ENCODE measurements at regions not wholly inside any gene's neighbourhood (a gene's known extent, or its start where the extent isn't known, plus 50 kb on each side); places are given as distances from the start of the nearest gene placed in this dataset.

DNA sequence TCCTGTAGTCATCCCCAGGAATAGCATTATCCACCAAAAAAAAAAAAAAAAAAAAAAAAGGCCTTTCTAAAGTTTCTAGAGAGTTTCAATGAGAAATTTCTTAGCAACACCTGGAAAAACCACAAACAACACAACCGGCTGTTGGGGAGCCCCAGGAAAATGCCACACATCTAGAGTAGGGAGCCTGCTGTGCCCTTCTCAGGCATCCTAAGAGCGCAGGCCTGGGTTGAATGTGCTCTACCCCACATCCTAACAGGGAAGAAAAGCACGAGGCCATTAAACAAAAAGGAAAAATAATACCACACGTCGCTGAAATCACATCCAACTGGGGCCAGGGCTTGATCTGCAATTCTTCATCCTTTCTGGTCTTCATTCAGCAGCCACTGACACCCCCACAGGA is 367.5 kb downstream of the TGFB2 start:
- DNase-seq (ENCODE audit: low read depth) (no peak), FAIRE-seq (no peak)
- Histone ChIP-seq H3K4me3 (ENCODE audit: low read depth, low read length) (no peak overlapping the region), H3K27me3 (ENCODE audit: control insufficient read depth, insufficient read depth, low read length) (no peaks in the 10 kb centered on the region), H3K36me3 (ENCODE audit: control insufficient read depth, insufficient read depth, low read length) (no peaks in the 10 kb centered on the region)
- TF ChIP-seq, protein P1, sequence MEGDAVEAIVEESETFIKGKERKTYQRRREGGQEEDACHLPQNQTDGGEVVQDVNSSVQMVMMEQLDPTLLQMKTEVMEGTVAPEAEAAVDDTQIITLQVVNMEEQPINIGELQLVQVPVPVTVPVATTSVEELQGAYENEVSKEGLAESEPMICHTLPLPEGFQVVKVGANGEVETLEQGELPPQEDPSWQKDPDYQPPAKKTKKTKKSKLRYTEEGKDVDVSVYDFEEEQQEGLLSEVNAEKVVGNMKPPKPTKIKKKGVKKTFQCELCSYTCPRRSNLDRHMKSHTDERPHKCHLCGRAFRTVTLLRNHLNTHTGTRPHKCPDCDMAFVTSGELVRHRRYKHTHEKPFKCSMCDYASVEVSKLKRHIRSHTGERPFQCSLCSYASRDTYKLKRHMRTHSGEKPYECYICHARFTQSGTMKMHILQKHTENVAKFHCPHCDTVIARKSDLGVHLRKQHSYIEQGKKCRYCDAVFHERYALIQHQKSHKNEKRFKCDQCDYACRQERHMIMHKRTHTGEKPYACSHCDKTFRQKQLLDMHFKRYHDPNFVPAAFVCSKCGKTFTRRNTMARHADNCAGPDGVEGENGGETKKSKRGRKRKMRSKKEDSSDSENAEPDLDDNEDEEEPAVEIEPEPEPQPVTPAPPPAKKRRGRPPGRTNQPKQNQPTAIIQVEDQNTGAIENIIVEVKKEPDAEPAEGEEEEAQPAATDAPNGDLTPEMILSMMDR (IDR thresholded peaks at IDR 0.05; ENCODE audit: insufficient read depth, low read length, severe bottlenecking), result no peak

DNA sequence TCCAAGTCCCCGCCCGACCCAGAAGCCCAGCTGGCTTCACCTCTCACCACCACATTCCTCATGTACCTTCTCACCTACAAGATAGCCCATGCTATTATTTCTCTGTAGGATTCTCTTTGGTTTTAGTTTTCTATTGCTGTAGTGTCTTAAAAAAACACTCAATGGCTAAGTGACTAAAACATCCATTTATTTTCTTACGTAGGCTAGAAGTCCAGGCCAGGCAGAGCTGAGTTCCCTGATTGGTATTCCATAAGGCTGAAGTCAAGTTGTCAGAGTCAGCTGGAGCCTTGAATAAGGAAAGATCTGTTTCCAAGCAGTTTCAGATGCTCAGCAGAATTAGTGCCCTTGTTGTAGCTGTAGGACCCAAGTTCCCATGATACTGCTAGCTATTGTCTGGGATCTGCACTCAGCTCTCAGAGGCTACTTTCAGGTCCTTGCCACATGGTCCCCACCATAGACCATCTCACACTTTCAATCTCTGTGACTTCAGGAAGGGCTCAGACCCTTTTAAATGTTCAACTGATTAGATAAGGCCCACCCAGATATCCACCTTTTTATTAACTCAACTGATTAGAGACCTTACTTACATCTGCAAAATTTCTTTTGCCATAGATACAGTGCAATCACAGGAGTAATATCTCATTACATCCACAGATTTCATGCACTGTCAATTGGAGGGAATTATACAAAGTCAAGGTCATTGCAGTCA is 371.0 kb downstream of the TGFB2 start:
- H3K36me3 ChIP-seq (ENCODE audit: control insufficient read depth, insufficient read depth, low read length), result no peaks in the 10 kb centered on the region
- TF ChIP-seq, protein P1 (IDR thresholded peaks at IDR 0.05; ENCODE audit: insufficient read depth, low read length, severe bottlenecking), result no peak
- FAIRE-seq, result no peak
- H3K4me3 ChIP-seq (ENCODE audit: low read depth, low read length), result no peak overlapping the region
- no peak for DNase-seq (ENCODE audit: low read depth)
- no peaks in the 10 kb centered on the region for H3K27me3 ChIP-seq (ENCODE audit: control insufficient read depth, insufficient read depth, low read length)

DNA sequence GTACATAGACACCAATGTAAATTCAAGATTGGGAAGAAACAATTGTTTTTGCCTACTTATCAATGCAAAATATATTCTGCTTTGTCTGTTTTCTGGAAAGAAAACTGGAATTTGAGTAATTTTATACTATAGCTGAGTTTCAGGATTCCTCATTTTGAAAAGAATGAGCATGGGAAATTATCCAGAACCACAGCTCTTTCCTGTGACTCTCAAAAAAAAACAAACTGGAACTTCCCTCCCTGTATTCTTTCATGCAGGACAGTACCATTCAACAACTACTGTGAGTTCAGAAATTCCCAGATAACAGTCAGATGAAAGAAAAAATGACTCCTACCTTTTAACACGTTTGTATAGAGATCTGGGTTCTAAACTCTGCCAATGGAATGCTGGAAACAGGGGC is 372.4 kb downstream of the TGFB2 start:
- TF ChIP-seq, protein P1 (IDR thresholded peaks at IDR 0.05; ENCODE audit: insufficient read depth, low read length, severe bottlenecking), result no peak
- FAIRE-seq (no peak), DNase-seq (ENCODE audit: low read depth) (no peak)
- no peak overlapping the region for H3K4me3 ChIP-seq (ENCODE audit: low read depth, low read length)
- H3K36me3 ChIP-seq (ENCODE audit: control insufficient read depth, insufficient read depth, low read length), result no peaks in the 10 kb centered on the region
- H3K27me3 ChIP-seq (ENCODE audit: control insufficient read depth, insufficient read depth, low read length), result no peaks in the 10 kb centered on the region

DNA sequence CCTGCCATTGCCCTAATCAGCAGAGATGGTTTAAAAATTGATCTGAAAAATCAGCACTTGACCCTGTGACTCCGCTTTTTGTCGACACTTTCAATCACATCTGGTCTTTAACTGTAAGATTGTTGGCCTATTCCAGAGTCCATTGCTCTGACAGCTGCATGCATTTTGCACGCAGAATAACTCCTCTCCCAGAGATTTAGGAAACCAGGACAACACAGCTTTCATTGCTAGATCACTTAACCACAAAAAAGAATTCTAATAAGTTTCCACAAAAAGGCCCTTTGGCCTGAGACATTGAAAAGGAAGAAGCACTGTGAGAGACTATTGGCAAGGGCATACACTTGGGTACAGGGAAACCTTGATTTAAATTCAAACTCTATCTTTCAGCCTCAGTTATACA is 373.1 kb downstream of the TGFB2 start:
- TF ChIP-seq, protein P1 (IDR thresholded peaks at IDR 0.05; ENCODE audit: insufficient read depth, low read length, severe bottlenecking), result no peak
- no peaks in the 10 kb centered on the region for H3K36me3 ChIP-seq (ENCODE audit: control insufficient read depth, insufficient read depth, low read length)
- DNase-seq (ENCODE audit: low read depth) (no peak), FAIRE-seq (no peak)
- H3K4me3 ChIP-seq (ENCODE audit: low read depth, low read length), result no peak overlapping the region
- H3K27me3 ChIP-seq (ENCODE audit: control insufficient read depth, insufficient read depth, low read length), result no peaks in the 10 kb centered on the region

DNA sequence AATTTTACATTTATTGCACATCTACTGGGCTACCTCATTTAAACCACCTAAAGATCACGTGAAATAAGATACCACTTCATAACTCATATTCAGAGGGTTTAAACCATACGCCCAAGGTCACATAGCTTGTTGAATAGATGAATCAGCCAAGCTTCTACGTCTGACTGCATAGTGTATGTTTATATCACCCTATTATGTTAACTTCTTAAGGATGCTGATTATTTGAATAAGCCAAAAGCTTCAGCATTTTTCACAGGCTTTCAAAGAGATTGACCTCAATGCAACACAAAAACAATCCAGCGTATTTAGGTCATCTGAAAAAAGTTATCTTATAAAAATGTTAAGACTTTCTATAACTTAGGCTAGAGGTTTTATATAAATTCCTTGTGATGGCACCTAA is 373.8 kb downstream of the TGFB2 start:
- TF ChIP-seq, protein P1 (IDR thresholded peaks at IDR 0.05; ENCODE audit: insufficient read depth, low read length, severe bottlenecking), result no peak
- Histone ChIP-seq H3K4me3 (ENCODE audit: low read depth, low read length) (no peak overlapping the region), H3K36me3 (ENCODE audit: control insufficient read depth, insufficient read depth, low read length) (no peaks in the 10 kb centered on the region), H3K27me3 (ENCODE audit: control insufficient read depth, insufficient read depth, low read length) (no peaks in the 10 kb centered on the region)
- FAIRE-seq, result no peak
- no peak for DNase-seq (ENCODE audit: low read depth)

All from bronchial epithelial cell (primary cell).